CD8-positive, alpha-beta memory T cell (primary cell): ENCODE measurements at regions not wholly inside any gene's neighbourhood (a gene's known extent, or its start where the extent isn't known, plus 50 kb on each side); places are given as distances from the start of the nearest gene placed in this dataset.

Source experiments
- CTCF ChIA-PET: fragments of 350-600 bp; sonication (Branson Sonifier 250); formaldehyde crosslinking; loops from one replicate; lab custom pipeline; 2021; ENCODE audit warnings: antibody characterized with exemption; lab: Charles Lee
- POLR2A ChIA-PET: fragments of 350-600 bp; sonication (Branson Sonifier 250); formaldehyde crosslinking; loops from one replicate; lab custom pipeline; 2021; ENCODE audit warnings: antibody characterized with exemption; lab: Charles Lee
- DNase-seq, 5 donors: peaks; one replicate each; pipeline versions ENCODE4 v3.0.0 to v3.0.0-alpha.2; 2020 to 2022; ENCODE audit warnings: mixed read lengths in 1 of 5
- H3K27ac ChIP-seq: one replicate; pipeline ENCODE4 v1.7.0; 2013; ENCODE audit warnings: low read depth, mild to moderate bottlenecking, low read length, moderate library complexity
- H3K27me3 ChIP-seq: 2 replicates; pipeline ENCODE4 v1.7.0; 2013; ENCODE audit warnings: low read length, mild to moderate bottlenecking; ENCODE audit not compliant: insufficient read depth, poor library complexity, severe bottlenecking
- H3K36me3 ChIP-seq: 2 replicates; pipeline ENCODE4 v1.7.0; 2013; ENCODE audit warnings: mild to moderate bottlenecking, low read length, moderate library complexity; ENCODE audit not compliant: insufficient read depth
- H3K4me1 ChIP-seq: 2 replicates; pipeline ENCODE4 v1.7.0; 2013; ENCODE audit warnings: mild to moderate bottlenecking, low read length, moderate library complexity; ENCODE audit not compliant: insufficient read depth
- H3K4me3 ChIP-seq: 2 replicates; pipeline ENCODE4 v1.7.0; 2013; ENCODE audit warnings: mild to moderate bottlenecking, low read length
- H3K9me3 ChIP-seq: 2 replicates; pipeline ENCODE4 v1.7.0; 2013; ENCODE audit warnings: mild to moderate bottlenecking, low read length
- H3K27ac Mint-ChIP-seq, 8 donors: one replicate each; pipeline ENCODE4 v1.8.0; 2020 to 2021; ENCODE audit warnings: mixed read lengths in 8 of 8, mild to moderate bottlenecking in 6 of 8, inconsistent platforms in 3 of 8, moderate library complexity in 3 of 8
- H3K27me3 Mint-ChIP-seq, 2 donors: one replicate each; pipeline ENCODE4 v1.8.0; 2020 to 2021; ENCODE audit warnings: mixed read lengths in 2 of 2, mild to moderate bottlenecking in 1 of 2, moderate library complexity in 1 of 2
- H3K36me3 Mint-ChIP-seq, 3 donors: one replicate each; pipeline ENCODE4 v1.8.0; 2020 to 2021; ENCODE audit warnings: mixed read lengths in 3 of 3, inconsistent platforms in 1 of 3, mild to moderate bottlenecking in 1 of 3
- H3K4me1 Mint-ChIP-seq, 3 donors: one replicate each; pipeline ENCODE4 v1.8.0; 2020 to 2021; ENCODE audit warnings: mixed read lengths in 3 of 3, inconsistent platforms in 1 of 3, mild to moderate bottlenecking in 1 of 3
- H3K4me3 Mint-ChIP-seq, 7 donors: one replicate each; pipeline ENCODE4 v1.8.0; 2020 to 2021; ENCODE audit warnings: mixed read lengths in 7 of 7, mild to moderate bottlenecking in 6 of 7, moderate library complexity in 4 of 7, inconsistent platforms in 2 of 7
- H3K9me3 Mint-ChIP-seq, 5 donors: one replicate each; pipeline ENCODE4 v1.8.0; 2020 to 2022; ENCODE audit warnings: mixed read lengths in 5 of 5, mild to moderate bottlenecking in 3 of 5, moderate library complexity in 2 of 5, inconsistent platforms in 1 of 5

- no peaks in the 10 kb centered on the region for H3K27me3 Mint-ChIP-seq
- no peaks in the 10 kb centered on the region for H3K27me3 ChIP-seq
- peak overlapping the region in 2 of 8 donors; percentile 52 to 78 for H3K27ac Mint-ChIP-seq
- H3K36me3 ChIP-seq = no peaks in the 10 kb centered on the region
- peaks cover 0 to 3% (median 0%) of the 10 kb centered on the region in 5 donors for H3K9me3 Mint-ChIP-seq
- H3K4me1 Mint-ChIP-seq = peaks cover 68 to 81% (median 79%) of the 10 kb centered on the region in 3 donors
- ChIA-PET POLR2A (interaction anchor here (1.2 kb wide), 1 partner anchor 269 kb away, joined by 4 read pairs; no protein-coding TSS in a partner anchor), CTCF (interaction anchor here (0.9 to 8.6 kb wide), 8 partner anchors 10 to 388 kb away, joined by 3 to 76 read pairs (median 3); partner anchors contain the start of gene CCR5)
- H3K27ac ChIP-seq = no peak overlapping the region
- DNase-seq = no peak
- H3K9me3 ChIP-seq = no peaks in the 10 kb centered on the region
- no peak overlapping the region for H3K4me3 ChIP-seq
- peaks cover 0 to 7% (median 2%) of the 10 kb centered on the region in 3 donors for H3K36me3 Mint-ChIP-seq
- H3K4me3 Mint-ChIP-seq = no peak overlapping the region
- peaks cover 62% of the 10 kb centered on the region for H3K4me1 ChIP-seq
Observed at GRCh38 chr3:46100812-46101211, 73.5 kb upstream of the XCR1 start.

GRCh38 chr3:46098319-46098761 lies 71.1 kb upstream of the XCR1 start:
- Mint-ChIP-seq H3K4me3 (peak overlapping the region; percentile 4 to 80 (median 67)), H3K27me3 (no peaks in the 10 kb centered on the region), H3K27ac (peak overlapping the region; percentile 74 to 98 (median 94)), H3K4me1 (peaks cover 53 to 71% (median 68%) of the 10 kb centered on the region in 3 donors), H3K9me3 (peaks cover 0 to 3% (median 0%) of the 10 kb centered on the region in 5 donors), H3K36me3 (peaks cover 0 to 7% (median 4%) of the 10 kb centered on the region in 3 donors)
- no peaks in the 10 kb centered on the region for H3K9me3 ChIP-seq
- no peaks in the 10 kb centered on the region for H3K36me3 ChIP-seq
- DNase-seq = peak in 2 of 5 donors; percentile 50 to 52
- H3K4me3 ChIP-seq = no peak overlapping the region
- peaks cover 47% of the 10 kb centered on the region for H3K4me1 ChIP-seq
- CTCF ChIA-PET = interaction anchor here (1.1 to 8.6 kb wide), 3 partner anchors 136 to 280 kb away, joined by 4 to 76 read pairs (median 5); partner anchors contain the start of gene CCR5
- no peaks in the 10 kb centered on the region for H3K27me3 ChIP-seq
- POLR2A ChIA-PET = interaction anchor here (1.8 kb wide), 1 partner anchor 273 kb away, joined by 6 read pairs; the partner anchor contains the start of gene CCR5
- H3K27ac ChIP-seq = peak overlapping the region; percentile 26

- Mint-ChIP-seq H3K4me1 (peaks cover 52 to 77% (median 70%) of the 10 kb centered on the region in 3 donors), H3K27me3 (no peaks in the 10 kb centered on the region), H3K36me3 (peaks cover 0 to 7% (median 4%) of the 10 kb centered on the region in 3 donors), H3K9me3 (peaks cover 0 to 3% (median 0%) of the 10 kb centered on the region in 5 donors), H3K27ac (peak overlapping the region; percentile 74 to 98 (median 94)), H3K4me3 (peak overlapping the region in 6 of 7 donors; percentile 33 to 80 (median 70))
- H3K9me3 ChIP-seq = no peaks in the 10 kb centered on the region
- H3K36me3 ChIP-seq = no peaks in the 10 kb centered on the region
- POLR2A ChIA-PET = interaction anchor here (0.9 to 1.8 kb wide), 3 partner anchors 10 to 273 kb away, joined by 3 to 6 read pairs (median 3); partner anchors contain the start of genes CCR5 and CXCR6
- no peak overlapping the region for H3K4me3 ChIP-seq
- peaks cover 45% of the 10 kb centered on the region for H3K4me1 ChIP-seq
- no peak for DNase-seq
- no peaks in the 10 kb centered on the region for H3K27me3 ChIP-seq
- CTCF ChIA-PET = interaction anchor here (0.8 to 8.6 kb wide), 5 partner anchors 20 to 281 kb away, joined by 3 to 76 read pairs (median 4); partner anchors contain the start of gene CCR5
- H3K27ac ChIP-seq = peak overlapping the region; percentile 45
Observed at GRCh38 chr3:46097691-46098241, 70.5 kb upstream of the XCR1 start.

GRCh38 chr3:46096781-46097180 lies 69.5 kb upstream of the XCR1 start:
- peaks cover 53 to 80% (median 70%) of the 10 kb centered on the region in 3 donors for H3K4me1 Mint-ChIP-seq

GRCh38 chr3:46096336-46096735 lies 69.1 kb upstream of the XCR1 start:
- no peak overlapping the region for H3K27ac ChIP-seq
- Mint-ChIP-seq H3K36me3 (peaks cover 0 to 4% (median 3%) of the 10 kb centered on the region in 3 donors), H3K4me1 (peaks cover 53 to 80% (median 70%) of the 10 kb centered on the region in 3 donors), H3K4me3 (no peak overlapping the region), H3K27me3 (no peaks in the 10 kb centered on the region), H3K9me3 (peaks cover 0 to under 1% (median 0%) of the 10 kb centered on the region in 5 donors), H3K27ac (peak overlapping the region in 7 of 8 donors; percentile 74 to 98 (median 94))
- peaks cover 36% of the 10 kb centered on the region for H3K4me1 ChIP-seq
- H3K4me3 ChIP-seq = no peak overlapping the region
- ChIA-PET CTCF (interaction anchor here (1.7 to 8.6 kb wide), 3 partner anchors 17 to 282 kb away, joined by 5 to 76 read pairs (median 9); partner anchors contain the start of gene CCR5), POLR2A (no interaction called here)
- H3K9me3 ChIP-seq = no peaks in the 10 kb centered on the region
- no peaks in the 10 kb centered on the region for H3K36me3 ChIP-seq
- DNase-seq = no peak
- no peaks in the 10 kb centered on the region for H3K27me3 ChIP-seq

More at GRCh38 chr3:46096781-46097180, 69.5 kb upstream of the XCR1 start:
- no peaks in the 10 kb centered on the region for H3K9me3 ChIP-seq
- Mint-ChIP-seq H3K9me3 (peaks cover 0 to 1% (median 0%) of the 10 kb centered on the region in 5 donors), H3K27ac (peak overlapping the region in 7 of 8 donors; percentile 74 to 98 (median 94)), H3K4me3 (no peak overlapping the region), H3K36me3 (peaks cover 0 to 4% (median 3%) of the 10 kb centered on the region in 3 donors), H3K27me3 (no peaks in the 10 kb centered on the region)
- H3K4me1 ChIP-seq = peaks cover 36% of the 10 kb centered on the region
- no peak overlapping the region for H3K4me3 ChIP-seq
- no peaks in the 10 kb centered on the region for H3K36me3 ChIP-seq
- ChIA-PET POLR2A (interaction anchor here (1.3 kb wide), 1 partner anchor 154 kb away, joined by 3 read pairs; the partner anchor contains the start of gene CXCR6), CTCF (interaction anchor here (0.8 to 8.6 kb wide), 5 partner anchors 18 to 282 kb away, joined by 3 to 76 read pairs (median 5); partner anchors contain the start of gene CCR5)
- H3K27me3 ChIP-seq = no peaks in the 10 kb centered on the region
- no peak for DNase-seq
- H3K27ac ChIP-seq = no peak overlapping the region

- H3K36me3 Mint-ChIP-seq = peaks cover 0 to 5% (median 2%) of the 10 kb centered on the region in 3 donors
- CTCF ChIA-PET = interaction anchor here (0.9 to 8.6 kb wide), 4 partner anchors 9 to 274 kb away, joined by 3 to 76 read pairs (median 6); partner anchors contain the start of gene CCR5
- H3K9me3 Mint-ChIP-seq = no peaks in the 10 kb centered on the region
- peaks cover 46 to 74% (median 66%) of the 10 kb centered on the region in 3 donors for H3K4me1 Mint-ChIP-seq
- Histone ChIP-seq H3K27me3 (no peaks in the 10 kb centered on the region), H3K27ac (no peak overlapping the region), H3K9me3 (no peaks in the 10 kb centered on the region), H3K4me3 (no peak overlapping the region), H3K36me3 (no peaks in the 10 kb centered on the region), H3K4me1 (peaks cover 35% of the 10 kb centered on the region)
- POLR2A ChIA-PET = no interaction called here
- H3K27me3 Mint-ChIP-seq = no peaks in the 10 kb centered on the region
- peak overlapping the region in 1 of 8 donors; percentile 11 for H3K27ac Mint-ChIP-seq
- H3K4me3 Mint-ChIP-seq = no peak overlapping the region
- no peak for DNase-seq
Observed at GRCh38 chr3:46095307-46095706, 68.0 kb upstream of the XCR1 start.

GRCh38 chr3:46094506-46094905 lies 67.2 kb upstream of the XCR1 start:
- DNase-seq = no peak
- no peaks in the 10 kb centered on the region for H3K27me3 Mint-ChIP-seq
- Histone ChIP-seq H3K27ac (no peak overlapping the region), H3K4me1 (peaks cover 32% of the 10 kb centered on the region), H3K9me3 (no peaks in the 10 kb centered on the region), H3K27me3 (no peaks in the 10 kb centered on the region), H3K4me3 (no peak overlapping the region), H3K36me3 (no peaks in the 10 kb centered on the region)
- no peak overlapping the region for H3K4me3 Mint-ChIP-seq
- H3K27ac Mint-ChIP-seq = no peak overlapping the region
- H3K9me3 Mint-ChIP-seq = no peaks in the 10 kb centered on the region
- ChIA-PET CTCF (interaction anchor here (0.9 to 8.6 kb wide), 3 partner anchors 10 to 284 kb away, joined by 3 to 76 read pairs (median 4); partner anchors contain the start of gene CCR5), POLR2A (no interaction called here)
- peaks cover 0 to 3% (median 2%) of the 10 kb centered on the region in 3 donors for H3K36me3 Mint-ChIP-seq
- H3K4me1 Mint-ChIP-seq = peaks cover 42 to 75% (median 64%) of the 10 kb centered on the region in 3 donors
